Uterus (tissue), 2 donors: ENCODE measurements at regions not wholly inside any gene's neighbourhood (a gene's known extent, or its start where the extent isn't known, plus 50 kb on each side); places are given as distances from the start of the nearest gene placed in this dataset.

Experiments used
- CTCF ChIP-seq, 4 experiments: fragments of 200-600 bp in 2 of 4; fragments of 450-650 bp in 2 of 4; sonication (generic) in 2 of 4; IDR thresholded peaks; one replicate each; pipeline ENCODE4 v1.5.1; 2016 to 2019; ENCODE audit warnings: antibody characterized with exemption in 4 of 4, mild to moderate bottlenecking in 2 of 4, moderate library complexity in 1 of 4
- POLR2A ChIP-seq, 2 donors: fragments of 450-650 bp; IDR thresholded peaks; one replicate each; pipeline ENCODE4 v1.6.1; 2016; ENCODE audit warnings: antibody characterized with exemption in 2 of 2, mild to moderate bottlenecking in 1 of 2, moderate library complexity in 1 of 2

GRCh38 chr14:96662116-96662970 is 134.8 kb upstream of the VRK1 start:
- TF ChIP-seq CTCF (IDR thresholded peaks at IDR 0.05) (no peak), POLR2A (IDR thresholded peaks at IDR 0.05) (no peak)
